ENCODE measurements at regions not wholly inside any gene's neighbourhood (a gene's known extent, or its start where the extent isn't known, plus 50 kb on each side); places are given as distances from the start of the nearest gene placed in this dataset.

- Mint-ChIP-seq H3K36me3 (ENCODE audit: low read depth) (no peaks in the 10 kb centered on the region), H3K9me3 (no peaks in the 10 kb centered on the region), H3K4me3 (no peak overlapping the region), H3K27me3 (ENCODE audit: insufficient read depth, low read depth, poor library complexity) (no peaks in the 10 kb centered on the region), H3K4me1 (no peaks in the 10 kb centered on the region), H3K27ac (no peak overlapping the region)
- Histone ChIP-seq H3K4me2 (no peak overlapping the region), H3K36me3 (ENCODE audit: insufficient read depth) (no peaks in the 10 kb centered on the region), H3K9me2 (ENCODE audit: insufficient read depth) (peaks cover 16% of the 10 kb centered on the region), H2AFZ (no peak overlapping the region), H3K4me1 (ENCODE audit: insufficient read depth) (no peaks in the 10 kb centered on the region), H3K4me3 (no peak overlapping the region), H3K79me2 (replicated peaks; ENCODE audit: insufficient read depth) (no peaks in the 10 kb centered on the region), H3K27ac (ENCODE audit: low read depth) (no peak overlapping the region), H3F3A (replicated peaks; ENCODE audit: low read depth) (no peaks in the 10 kb centered on the region), H3K27me3 (ENCODE audit: insufficient read depth) (no peaks in the 10 kb centered on the region), H4K20me1 (replicated peaks; ENCODE audit: insufficient read depth) (no peaks in the 10 kb centered on the region)
- TF ChIP-seq CREB1 (CRISPR knock-in tag; IDR thresholded peaks at IDR 0.05; ENCODE audit: low read depth) (no peak), EZH2phosphoT487 (IDR thresholded peaks at IDR 0.05; ENCODE audit: unreplicated experiment) (no peak), POLR2AphosphoS5 (IDR thresholded peaks at IDR 0.05; ENCODE audit: low read depth) (no peak), ZNF114 (CRISPR knock-in tag; IDR thresholded peaks at IDR 0.05) (no peak), STAT1 (IDR thresholded peaks at IDR 0.05; ENCODE audit: unreplicated experiment) (no peak), EZH2 (IDR thresholded peaks at IDR 0.05; ENCODE audit: low read depth, unreplicated experiment) (no peak), NANOG (IDR thresholded peaks at IDR 0.05; ENCODE audit: borderline replicate concordance) (no peak), ZNF331 (CRISPR knock-in tag; IDR thresholded peaks at IDR 0.05; ENCODE audit: low read depth) (no peak), JUNB (IDR thresholded peaks at IDR 0.05; ENCODE audit: unreplicated experiment) (no peak), ETS1 (IDR thresholded peaks at IDR 0.05) (no peak), REST (IDR thresholded peaks at IDR 0.05; ENCODE audit: unreplicated experiment) (no peak)
- TF ChIP-seq, protein P1, sequence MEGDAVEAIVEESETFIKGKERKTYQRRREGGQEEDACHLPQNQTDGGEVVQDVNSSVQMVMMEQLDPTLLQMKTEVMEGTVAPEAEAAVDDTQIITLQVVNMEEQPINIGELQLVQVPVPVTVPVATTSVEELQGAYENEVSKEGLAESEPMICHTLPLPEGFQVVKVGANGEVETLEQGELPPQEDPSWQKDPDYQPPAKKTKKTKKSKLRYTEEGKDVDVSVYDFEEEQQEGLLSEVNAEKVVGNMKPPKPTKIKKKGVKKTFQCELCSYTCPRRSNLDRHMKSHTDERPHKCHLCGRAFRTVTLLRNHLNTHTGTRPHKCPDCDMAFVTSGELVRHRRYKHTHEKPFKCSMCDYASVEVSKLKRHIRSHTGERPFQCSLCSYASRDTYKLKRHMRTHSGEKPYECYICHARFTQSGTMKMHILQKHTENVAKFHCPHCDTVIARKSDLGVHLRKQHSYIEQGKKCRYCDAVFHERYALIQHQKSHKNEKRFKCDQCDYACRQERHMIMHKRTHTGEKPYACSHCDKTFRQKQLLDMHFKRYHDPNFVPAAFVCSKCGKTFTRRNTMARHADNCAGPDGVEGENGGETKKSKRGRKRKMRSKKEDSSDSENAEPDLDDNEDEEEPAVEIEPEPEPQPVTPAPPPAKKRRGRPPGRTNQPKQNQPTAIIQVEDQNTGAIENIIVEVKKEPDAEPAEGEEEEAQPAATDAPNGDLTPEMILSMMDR (conservative IDR thresholded peaks at IDR 0.05; ENCODE audit: low read depth in 2 of 2): no peak
- TF ChIP-seq, protein P2, sequence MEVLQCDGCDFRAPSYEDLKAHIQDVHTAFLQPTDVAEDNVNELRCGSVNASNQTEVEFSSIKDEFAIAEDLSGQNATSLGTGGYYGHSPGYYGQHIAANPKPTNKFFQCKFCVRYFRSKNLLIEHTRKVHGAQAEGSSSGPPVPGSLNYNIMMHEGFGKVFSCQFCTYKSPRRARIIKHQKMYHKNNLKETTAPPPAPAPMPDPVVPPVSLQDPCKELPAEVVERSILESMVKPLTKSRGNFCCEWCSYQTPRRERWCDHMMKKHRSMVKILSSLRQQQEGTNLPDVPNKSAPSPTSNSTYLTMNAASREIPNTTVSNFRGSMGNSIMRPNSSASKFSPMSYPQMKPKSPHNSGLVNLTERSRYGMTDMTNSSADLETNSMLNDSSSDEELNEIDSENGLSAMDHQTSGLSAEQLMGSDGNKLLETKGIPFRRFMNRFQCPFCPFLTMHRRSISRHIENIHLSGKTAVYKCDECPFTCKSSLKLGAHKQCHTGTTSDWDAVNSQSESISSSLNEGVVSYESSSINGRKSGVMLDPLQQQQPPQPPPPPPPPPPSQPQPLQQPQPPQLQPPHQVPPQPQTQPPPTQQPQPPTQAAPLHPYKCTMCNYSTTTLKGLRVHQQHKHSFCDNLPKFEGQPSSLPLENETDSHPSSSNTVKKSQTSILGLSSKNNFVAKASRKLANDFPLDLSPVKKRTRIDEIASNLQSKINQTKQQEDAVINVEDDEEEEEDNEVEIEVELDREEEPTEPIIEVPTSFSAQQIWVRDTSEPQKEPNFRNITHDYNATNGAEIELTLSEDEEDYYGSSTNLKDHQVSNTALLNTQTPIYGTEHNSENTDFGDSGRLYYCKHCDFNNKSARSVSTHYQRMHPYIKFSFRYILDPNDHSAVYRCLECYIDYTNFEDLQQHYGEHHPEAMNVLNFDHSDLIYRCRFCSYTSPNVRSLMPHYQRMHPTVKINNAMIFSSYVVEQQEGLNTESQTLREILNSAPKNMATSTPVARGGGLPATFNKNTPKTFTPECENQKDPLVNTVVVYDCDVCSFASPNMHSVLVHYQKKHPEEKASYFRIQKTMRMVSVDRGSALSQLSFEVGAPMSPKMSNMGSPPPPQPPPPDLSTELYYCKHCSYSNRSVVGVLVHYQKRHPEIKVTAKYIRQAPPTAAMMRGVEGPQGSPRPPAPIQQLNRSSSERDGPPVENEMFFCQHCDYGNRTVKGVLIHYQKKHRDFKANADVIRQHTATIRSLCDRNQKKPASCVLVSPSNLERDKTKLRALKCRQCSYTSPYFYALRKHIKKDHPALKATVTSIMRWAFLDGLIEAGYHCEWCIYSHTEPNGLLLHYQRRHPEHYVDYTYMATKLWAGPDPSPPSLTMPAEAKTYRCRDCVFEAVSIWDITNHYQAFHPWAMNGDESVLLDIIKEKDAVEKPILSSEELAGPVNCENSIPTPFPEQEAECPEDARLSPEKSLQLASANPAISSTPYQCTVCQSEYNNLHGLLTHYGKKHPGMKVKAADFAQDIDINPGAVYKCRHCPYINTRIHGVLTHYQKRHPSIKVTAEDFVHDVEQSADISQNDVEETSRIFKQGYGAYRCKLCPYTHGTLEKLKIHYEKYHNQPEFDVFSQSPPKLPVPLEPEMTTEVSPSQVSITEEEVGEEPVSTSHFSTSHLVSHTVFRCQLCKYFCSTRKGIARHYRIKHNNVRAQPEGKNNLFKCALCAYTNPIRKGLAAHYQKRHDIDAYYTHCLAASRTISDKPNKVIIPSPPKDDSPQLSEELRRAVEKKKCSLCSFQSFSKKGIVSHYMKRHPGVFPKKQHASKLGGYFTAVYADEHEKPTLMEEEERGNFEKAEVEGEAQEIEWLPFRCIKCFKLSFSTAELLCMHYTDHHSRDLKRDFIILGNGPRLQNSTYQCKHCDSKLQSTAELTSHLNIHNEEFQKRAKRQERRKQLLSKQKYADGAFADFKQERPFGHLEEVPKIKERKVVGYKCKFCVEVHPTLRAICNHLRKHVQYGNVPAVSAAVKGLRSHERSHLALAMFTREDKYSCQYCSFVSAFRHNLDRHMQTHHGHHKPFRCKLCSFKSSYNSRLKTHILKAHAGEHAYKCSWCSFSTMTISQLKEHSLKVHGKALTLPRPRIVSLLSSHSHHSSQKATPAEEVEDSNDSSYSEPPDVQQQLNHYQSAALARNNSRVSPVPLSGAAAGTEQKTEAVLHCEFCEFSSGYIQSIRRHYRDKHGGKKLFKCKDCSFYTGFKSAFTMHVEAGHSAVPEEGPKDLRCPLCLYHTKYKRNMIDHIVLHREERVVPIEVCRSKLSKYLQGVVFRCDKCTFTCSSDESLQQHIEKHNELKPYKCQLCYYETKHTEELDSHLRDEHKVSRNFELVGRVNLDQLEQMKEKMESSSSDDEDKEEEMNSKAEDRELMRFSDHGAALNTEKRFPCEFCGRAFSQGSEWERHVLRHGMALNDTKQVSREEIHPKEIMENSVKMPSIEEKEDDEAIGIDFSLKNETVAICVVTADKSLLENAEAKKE (CRISPR knock-in tag; IDR thresholded peaks at IDR 0.05): no peak
- DNase-seq (ENCODE audit: low spot score) (no peak), ATAC-seq (no peak)
Measured at GRCh38 chr20:7151676-7152470, 384.4 kb downstream of the BMP2 start.

Data from GM23338 (cell line).